ENCODE measurements at regions not wholly inside any gene's neighbourhood (a gene's known extent, or its start where the extent isn't known, plus 50 kb on each side); places are given as distances from the start of the nearest gene placed in this dataset.

GRCh38 chr21:37994211-37994610 lies 78.0 kb upstream of the KCNJ6 start:
- TF ChIP-seq, protein P1, sequence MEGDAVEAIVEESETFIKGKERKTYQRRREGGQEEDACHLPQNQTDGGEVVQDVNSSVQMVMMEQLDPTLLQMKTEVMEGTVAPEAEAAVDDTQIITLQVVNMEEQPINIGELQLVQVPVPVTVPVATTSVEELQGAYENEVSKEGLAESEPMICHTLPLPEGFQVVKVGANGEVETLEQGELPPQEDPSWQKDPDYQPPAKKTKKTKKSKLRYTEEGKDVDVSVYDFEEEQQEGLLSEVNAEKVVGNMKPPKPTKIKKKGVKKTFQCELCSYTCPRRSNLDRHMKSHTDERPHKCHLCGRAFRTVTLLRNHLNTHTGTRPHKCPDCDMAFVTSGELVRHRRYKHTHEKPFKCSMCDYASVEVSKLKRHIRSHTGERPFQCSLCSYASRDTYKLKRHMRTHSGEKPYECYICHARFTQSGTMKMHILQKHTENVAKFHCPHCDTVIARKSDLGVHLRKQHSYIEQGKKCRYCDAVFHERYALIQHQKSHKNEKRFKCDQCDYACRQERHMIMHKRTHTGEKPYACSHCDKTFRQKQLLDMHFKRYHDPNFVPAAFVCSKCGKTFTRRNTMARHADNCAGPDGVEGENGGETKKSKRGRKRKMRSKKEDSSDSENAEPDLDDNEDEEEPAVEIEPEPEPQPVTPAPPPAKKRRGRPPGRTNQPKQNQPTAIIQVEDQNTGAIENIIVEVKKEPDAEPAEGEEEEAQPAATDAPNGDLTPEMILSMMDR (IDR thresholded peaks at IDR 0.05; ENCODE audit: low read depth, low read length): no peak
- no peak overlapping the region for H3K4me3 ChIP-seq (ENCODE audit: low read depth, low read length)
- in situ Hi-C loops (cut with HindIII; ENCODE audit: low sequenced_read_pairs): no loop called here
- no peak for DNase-seq (ENCODE audit: low read depth, low spot score)

DNA sequence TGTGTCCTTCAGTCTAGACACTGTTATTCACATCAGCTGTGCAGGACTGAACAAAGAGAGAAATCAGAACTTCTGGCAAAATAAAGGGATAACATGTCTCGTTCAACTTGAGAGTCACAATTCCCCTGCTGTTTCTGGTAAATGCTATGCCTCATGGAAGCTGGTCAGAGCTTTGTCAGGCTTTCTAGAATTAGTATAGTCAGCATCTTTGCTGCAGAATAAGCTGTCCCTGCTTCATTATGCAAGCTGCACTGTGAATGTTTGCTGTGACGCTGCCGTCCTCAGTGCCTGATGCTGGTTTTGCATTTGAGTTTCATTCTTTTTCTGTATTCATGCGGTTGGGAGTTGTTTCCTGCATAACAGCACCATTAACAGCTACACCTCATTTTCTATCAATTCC lies 96.4 kb upstream of the KCNJ6 start:
- DNase-seq (ENCODE audit: low read depth, low spot score): no peak
- in situ Hi-C loops (cut with HindIII; ENCODE audit: low sequenced_read_pairs): no loop called here
- no peak overlapping the region for H3K4me3 ChIP-seq (ENCODE audit: low read depth, low read length)
- TF ChIP-seq, protein P1 (IDR thresholded peaks at IDR 0.05; ENCODE audit: low read depth, low read length): no peak

GRCh38 chr21:38013741-38014140 lies 97.5 kb upstream of the KCNJ6 start:
- no peak overlapping the region for H3K4me3 ChIP-seq (ENCODE audit: low read depth, low read length)
- no peak for DNase-seq (ENCODE audit: low read depth, low spot score)
- in situ Hi-C loops (cut with HindIII; ENCODE audit: low sequenced_read_pairs): no loop called here
- TF ChIP-seq, protein P1 (IDR thresholded peaks at IDR 0.05; ENCODE audit: low read depth, low read length): no peak

- no peak for DNase-seq (ENCODE audit: low read depth, low spot score)
- H3K4me3 ChIP-seq (ENCODE audit: low read depth, low read length): no peak overlapping the region
- TF ChIP-seq, protein P1 (IDR thresholded peaks at IDR 0.05; ENCODE audit: low read depth, low read length): no peak
- in situ Hi-C loops (cut with HindIII; ENCODE audit: low sequenced_read_pairs): no loop called here
These were observed 98.0 kb upstream of the KCNJ6 start for GRCh38 chr21:38014298-38014697.

DNA sequence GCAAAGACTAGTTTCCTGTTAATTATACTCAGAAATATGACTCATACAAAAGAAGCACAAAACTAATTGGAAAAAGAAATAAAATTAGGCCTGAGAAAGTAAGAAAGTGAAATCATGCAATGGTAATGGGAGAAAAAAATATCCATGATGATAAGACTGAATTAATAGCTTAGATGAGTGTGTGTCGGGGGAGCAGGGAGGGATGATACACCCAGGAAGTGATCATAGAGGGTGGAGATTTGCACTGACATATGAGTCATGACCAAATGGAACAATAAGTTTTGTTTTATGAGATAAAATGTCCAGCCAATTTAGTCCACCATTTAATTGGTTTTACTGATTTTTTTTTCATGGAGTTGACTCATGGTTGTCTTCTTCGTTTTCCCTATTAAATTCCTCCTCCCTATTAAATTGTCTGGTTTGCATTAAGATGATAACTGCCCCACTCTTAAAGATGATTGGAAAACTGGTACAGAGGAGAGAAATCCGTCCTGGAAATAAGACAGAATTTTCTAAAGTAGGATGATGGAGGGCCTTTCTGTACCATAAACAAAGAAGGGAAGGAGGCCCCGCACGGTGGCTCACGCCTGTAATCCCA lies 111.7 kb upstream of the KCNJ6 start:
- TF ChIP-seq, protein P1 (IDR thresholded peaks at IDR 0.05; ENCODE audit: low read depth, low read length): no peak
- in situ Hi-C loops (cut with HindIII; ENCODE audit: low sequenced_read_pairs): no loop called here
- DNase-seq (ENCODE audit: low read depth, low spot score): no peak
- no peak overlapping the region for H3K4me3 ChIP-seq (ENCODE audit: low read depth, low read length)

GRCh38 chr21:38032082-38032801 lies 116.0 kb upstream of the KCNJ6 start:
- TF ChIP-seq, protein P1 (IDR thresholded peaks at IDR 0.05; ENCODE audit: low read depth, low read length): no peak
- H3K4me3 ChIP-seq (ENCODE audit: low read depth, low read length): no peak overlapping the region
- in situ Hi-C loops (cut with HindIII; ENCODE audit: low sequenced_read_pairs): no loop called here
- DNase-seq (ENCODE audit: low read depth, low spot score): no peak

All from astrocyte of the spinal cord (primary cell).